K562 (cell line): ENCODE measurements at regions not wholly inside any gene's neighbourhood (a gene's known extent, or its start where the extent isn't known, plus 50 kb on each side); places are given as distances from the start of the nearest gene placed in this dataset.

Experiments used
- ATAC-seq: fragments of 200-7000 bp; cut with Tn5 transposase; 3 replicates; pipeline ENCODE4 v1.9.1; 2020; ENCODE audit warnings: moderate library complexity
- BruUV-seq: library from RNA; stranded (reverse); fragments of 400-500 nt; replicated peaks from 2 replicates; lab custom pipeline; 2021; lab: Mats Ljungman, UMichigan
- CTCF ChIA-PET: fragments of 300-600 bp; formaldehyde crosslinking; extraction: SDS; loops from one replicate; lab custom pipeline; 2021; ENCODE audit warnings: low intra/inter-chr PET ratio; lab: Yijun Ruan, JAX
- POLR2A ChIA-PET: fragments of 300-600, 350-650 bp; sonication (Branson Sonifier 250); formaldehyde crosslinking; extraction: SDS; loops from one replicate; lab custom pipeline; 2021; ENCODE audit warnings: antibody characterized with exemption, inconsistent platforms; lab: Yijun Ruan, JAX
- DNase-seq, 4 experiments: peaks; one replicate each; pipeline versions ENCODE4 v3.0.0 to v3.0.0-alpha.2; 2011 to 2018; ENCODE audit warnings: low spot score in 3 of 4, mixed read lengths in 3 of 4; ENCODE audit errors: extremely low read depth in 1 of 4
- FAIRE-seq: peaks from 2 replicates; lab custom pipeline; 2011; peaks lifted over from hg19 to GRCh38; lab: Jason Lieb, UNC
- H2AFZ ChIP-seq: 2 replicates; pipeline ENCODE4 v1.6.0; 2011; ENCODE audit warnings: low read depth, low read length, control low read depth, inconsistent platforms
- H3K27ac ChIP-seq: fragments of 200-600 bp; 3 replicates; pipeline ENCODE4 v1.8.0; 2011; ENCODE audit warnings: low read depth, mild to moderate bottlenecking, control low read depth, inconsistent platforms, low read length, moderate library complexity, mixed read lengths; ENCODE audit errors: extremely low read depth
- H3K27me3 ChIP-seq, 2 experiments: fragments of 300-600 bp in 1 of 2; 2 replicates in 1 of 2; 3 replicates in 1 of 2; pipeline versions ENCODE4 v1.6.0 to v1.8.0; 2011; ENCODE audit warnings: inconsistent platforms in 2 of 2, low read length in 2 of 2, mild to moderate bottlenecking in 1 of 2, mixed read lengths in 1 of 2, moderate library complexity in 1 of 2; ENCODE audit not compliant: control insufficient read depth in 2 of 2, insufficient read depth in 2 of 2
- H3K36me3 ChIP-seq: fragments of 300-600 bp; 3 replicates; pipeline ENCODE4 v1.8.0; 2011; ENCODE audit warnings: mild to moderate bottlenecking, low read length, inconsistent platforms; ENCODE audit not compliant: control insufficient read depth, insufficient read depth
- H3K4me1 ChIP-seq, 2 experiments: fragments of 200-600 bp in 1 of 2; replicated peaks in 1 of 2; 2 replicates in 1 of 2; 3 replicates in 1 of 2; pipeline versions ENCODE4 v1.5.1 to v1.8.0; 2011; ENCODE audit warnings: inconsistent platforms in 2 of 2, low read length in 2 of 2, mild to moderate bottlenecking in 1 of 2, mixed read lengths in 1 of 2, moderate library complexity in 1 of 2; ENCODE audit not compliant: control insufficient read depth in 2 of 2, insufficient read depth in 2 of 2
- H3K4me2 ChIP-seq: 2 replicates; pipeline ENCODE4 v1.6.1; 2011; ENCODE audit warnings: low read length, control low read depth, inconsistent platforms, mixed read lengths; ENCODE audit not compliant: insufficient read depth
- H3K4me3 ChIP-seq: fragments of 200-600 bp; sonication (generic), shearing (Covaris generic); 2 replicates; pipeline ENCODE4 v1.5.1; 2016; ENCODE audit warnings: control low read depth, inconsistent platforms
- H3K79me2 ChIP-seq: fragments of 200-600 bp; 3 replicates; pipeline ENCODE4 v1.8.0; 2011; ENCODE audit warnings: low read length, inconsistent platforms; ENCODE audit not compliant: control insufficient read depth, insufficient read depth
- H3K9ac ChIP-seq, 2 experiments: 2 replicates each; pipeline versions ENCODE4 v1.6.0 to v1.6.1; 2011; ENCODE audit warnings: low read depth in 2 of 2, low read length in 2 of 2, control low read depth in 1 of 2, inconsistent platforms in 1 of 2, mild to moderate bottlenecking in 1 of 2, mixed read lengths in 1 of 2; ENCODE audit not compliant: insufficient read depth in 1 of 2
- H3K9me1 ChIP-seq: one replicate; pipeline ENCODE4 v1.6.0; 2011; ENCODE audit warnings: inconsistent platforms, mild to moderate bottlenecking, low read length, moderate library complexity; ENCODE audit not compliant: control insufficient read depth, insufficient read depth
- H3K9me3 ChIP-seq: replicated peaks from 2 replicates; pipeline ENCODE4 v1.5.1; 2011; ENCODE audit warnings: low read depth, low read length, inconsistent platforms; ENCODE audit not compliant: control insufficient read depth, insufficient read depth
- H4K20me1 ChIP-seq: replicated peaks from 2 replicates; pipeline ENCODE4 v1.6.1; 2011; ENCODE audit warnings: low read length, inconsistent platforms, mixed read lengths; ENCODE audit not compliant: control insufficient read depth, insufficient read depth
- BCL6 ChIP-seq: fragments of 250-450 bp; sonication (Bioruptor Pico); IDR thresholded peaks from 2 replicates; pipeline ENCODE4 v1.4.0; 2020
- CBFA2T3 ChIP-seq: fragments of 450-650 bp; IDR thresholded peaks from 2 replicates; pipeline ENCODE4 v1.6.1; 2017
- DNMT1 ChIP-seq: fragments of 450-650 bp; IDR thresholded peaks from 2 replicates; pipeline ENCODE4 v1.6.1; 2016; ENCODE audit warnings: antibody characterized with exemption, mild to moderate bottlenecking
- GABPB1 ChIP-seq: sonication (generic); formaldehyde crosslinking; IDR thresholded peaks from 2 replicates; pipeline ENCODE4 v1.8.0; 2022; ENCODE audit warnings: mild to moderate bottlenecking, missing genetic modification reagents
- MCM5 ChIP-seq: fragments of 450-650 bp; IDR thresholded peaks from 2 replicates; pipeline ENCODE4 v1.6.1; 2016; ENCODE audit warnings: low read depth
- MCM7 ChIP-seq, 2 experiments: fragments of 450-650 bp; IDR thresholded peaks; 2 replicates each; pipeline ENCODE4 v1.6.1; 2016 to 2018
- MTA3 ChIP-seq: fragments of 450-650 bp; formaldehyde crosslinking; IDR thresholded peaks from 2 replicates; pipeline ENCODE4 v1.6.1; 2017; ENCODE audit warnings: mild to moderate bottlenecking, borderline replicate concordance
- PHTF2 ChIP-seq: fragments of 250-450 bp; sonication (Bioruptor Pico); IDR thresholded peaks from 2 replicates; pipeline ENCODE4 v1.5.0; 2021; ENCODE audit warnings: mild to moderate bottlenecking
- PPARD ChIP-seq: fragments of 250-450 bp; sonication (Bioruptor Pico); IDR thresholded peaks from 2 replicates; pipeline ENCODE4 v1.8.0; 2022; ENCODE audit warnings: inconsistent platforms, mild to moderate bottlenecking, moderate library complexity
- SIN3A ChIP-seq, 2 experiments: fragments of 150-350 bp in 1 of 2; IDR thresholded peaks; 2 replicates each; pipeline ENCODE4 v1.6.1; 2011 to 2016; ENCODE audit warnings: borderline replicate concordance in 2 of 2, low read depth in 2 of 2, low read length in 2 of 2, mild to moderate bottlenecking in 2 of 2, moderate library complexity in 2 of 2; ENCODE audit not compliant: control insufficient read depth in 1 of 2
- ZNF174 ChIP-seq: fragments of 250-450 bp; sonication (Bioruptor Pico); IDR thresholded peaks from 2 replicates; pipeline ENCODE4 v1.4.0; 2020; ENCODE audit warnings: mild to moderate bottlenecking
- ZNF764 ChIP-seq: fragments of 250-450 bp; sonication (Bioruptor Pico); IDR thresholded peaks from 2 replicates; pipeline ENCODE4 v1.4.0; 2020; ENCODE audit warnings: low read depth, mild to moderate bottlenecking, moderate library complexity
- WGBS: fragments of 100-300 bp; shearing (Covaris generic); methylation state at CpG from one replicate; pipeline ENCODE4 v1.1.6; 2016; ENCODE audit warnings: low coverage, mixed read lengths; ENCODE audit not compliant: insufficient coverage; ENCODE audit errors: missing lambda C conversion rate; 5-methylcytosine and 5-hydroxymethylcytosine counted together
- in situ Hi-C: fragments of 300-500 bp; cut with MboI; formaldehyde crosslinking; loops from 4 replicates; pipeline ENCODE4 v1.15.0; 2018; ENCODE audit warnings: inconsistent platforms, mixed read lengths
- intact Hi-C: fragments of 100-400 bp; cut with micrococcal nuclease; formaldehyde crosslinking; loops from 2 replicates; pipeline ENCODE4 v1.14.2; 2022
- TF ChIP-seq, protein P1 (sequence below): fragments of 250-450 bp; sonication (Bioruptor Pico); IDR thresholded peaks from 2 replicates; pipeline ENCODE4 v1.9.0; 2021; ENCODE audit warnings: mild to moderate bottlenecking
- TF ChIP-seq, protein P2 (sequence below): fragments of 250-450 bp; sonication (Bioruptor Pico); IDR thresholded peaks from 2 replicates; pipeline ENCODE4 v1.4.0; 2020; ENCODE audit warnings: borderline replicate concordance
- TF ChIP-seq, protein P3 (sequence below): fragments of 250-450 bp; sonication (Bioruptor Pico); IDR thresholded peaks from 2 replicates; pipeline ENCODE4 v1.8.0; 2022; ENCODE audit warnings: inconsistent platforms, mild to moderate bottlenecking, moderate library complexity, borderline replicate concordance
- TF ChIP-seq, protein P4 (sequence below): sonication (generic); formaldehyde crosslinking; IDR thresholded peaks from 2 replicates; pipeline ENCODE4 v1.8.1; 2023; ENCODE audit warnings: mild to moderate bottlenecking, missing genetic modification reagents

DNA sequence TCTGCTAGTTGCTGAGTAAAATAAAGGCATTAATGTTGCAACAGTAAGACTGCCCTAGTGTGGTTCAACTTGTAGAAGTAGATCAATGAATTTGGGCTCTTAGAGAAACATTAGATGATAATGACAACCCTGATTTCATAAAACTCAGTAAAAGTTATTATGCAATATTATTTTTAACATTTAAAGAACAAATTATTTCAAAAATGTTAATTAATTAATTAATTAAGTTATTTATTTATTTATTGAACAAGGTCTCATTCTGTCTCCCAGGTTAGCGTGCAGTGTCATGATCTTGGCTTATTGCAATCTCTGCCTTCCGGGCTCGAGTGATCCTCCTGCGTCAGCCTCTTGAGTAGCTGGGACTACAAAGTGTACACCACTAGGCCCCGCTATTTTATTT is 1016.4 kb downstream of the VRK1 start:
- Histone ChIP-seq H3K4me2 (no peak overlapping the region), H3K36me3 (no peaks in the 10 kb centered on the region), H3K27me3 (no peaks in the 10 kb centered on the region), H3K9ac (no peak overlapping the region), H3K9me3 (no peaks in the 10 kb centered on the region), H2AFZ (no peak overlapping the region), H3K4me3 (no peak overlapping the region), H3K4me1 (no peaks in the 10 kb centered on the region), H3K9me1 (no peaks in the 10 kb centered on the region), H3K79me2 (no peaks in the 10 kb centered on the region), H3K27ac (no peak overlapping the region), H4K20me1 (no peaks in the 10 kb centered on the region)
- BruUV-seq = no TSS peak
- WGBS = 10% methylated on average over 5 of the region's 5 CpGs
- ATAC-seq (no peak), FAIRE-seq (no peak), DNase-seq (no peak)
- intact Hi-C loops (no loop called here), in situ Hi-C loops (no loop called here)
- TF ChIP-seq, protein P1, sequence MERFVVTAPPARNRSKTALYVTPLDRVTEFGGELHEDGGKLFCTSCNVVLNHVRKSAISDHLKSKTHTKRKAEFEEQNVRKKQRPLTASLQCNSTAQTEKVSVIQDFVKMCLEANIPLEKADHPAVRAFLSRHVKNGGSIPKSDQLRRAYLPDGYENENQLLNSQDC (CRISPR knock-in tag) = no peak
- TF ChIP-seq MTA3 = no peak
- no peak for TF ChIP-seq ZNF764
- TF ChIP-seq SIN3A (IDR thresholded peaks at IDR 0.05; ENCODE audit: borderline replicate concordance in 2 of 2, control insufficient read depth in 1 of 2, low read depth in 2 of 2, low read length in 2 of 2) = no peak
- TF ChIP-seq GABPB1 (CRISPR knock-in tag) = no peak
- TF ChIP-seq, protein P2, sequence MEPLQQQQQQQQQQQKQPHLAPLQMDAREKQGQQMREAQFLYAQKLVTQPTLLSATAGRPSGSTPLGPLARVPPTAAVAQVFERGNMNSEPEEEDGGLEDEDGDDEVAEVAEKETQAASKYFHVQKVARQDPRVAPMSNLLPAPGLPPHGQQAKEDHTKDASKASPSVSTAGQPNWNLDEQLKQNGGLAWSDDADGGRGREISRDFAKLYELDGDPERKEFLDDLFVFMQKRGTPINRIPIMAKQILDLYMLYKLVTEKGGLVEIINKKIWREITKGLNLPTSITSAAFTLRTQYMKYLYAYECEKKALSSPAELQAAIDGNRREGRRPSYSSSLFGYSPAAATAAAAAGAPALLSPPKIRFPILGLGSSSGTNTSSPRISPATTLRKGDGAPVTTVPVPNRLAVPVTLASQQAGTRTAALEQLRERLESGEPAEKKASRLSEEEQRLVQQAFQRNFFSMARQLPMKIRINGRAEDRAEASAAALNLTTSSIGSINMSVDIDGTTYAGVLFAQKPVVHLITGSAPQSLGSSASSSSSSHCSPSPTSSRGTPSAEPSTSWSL (CRISPR knock-in tag) = no peak
- TF ChIP-seq BCL6 (CRISPR knock-in tag) = no peak
- no peak for TF ChIP-seq PHTF2 (CRISPR knock-in tag)
- no peak for TF ChIP-seq MCM5
- TF ChIP-seq MCM7 (IDR thresholded peaks at IDR 0.05) = no peak
- TF ChIP-seq, protein P3, sequence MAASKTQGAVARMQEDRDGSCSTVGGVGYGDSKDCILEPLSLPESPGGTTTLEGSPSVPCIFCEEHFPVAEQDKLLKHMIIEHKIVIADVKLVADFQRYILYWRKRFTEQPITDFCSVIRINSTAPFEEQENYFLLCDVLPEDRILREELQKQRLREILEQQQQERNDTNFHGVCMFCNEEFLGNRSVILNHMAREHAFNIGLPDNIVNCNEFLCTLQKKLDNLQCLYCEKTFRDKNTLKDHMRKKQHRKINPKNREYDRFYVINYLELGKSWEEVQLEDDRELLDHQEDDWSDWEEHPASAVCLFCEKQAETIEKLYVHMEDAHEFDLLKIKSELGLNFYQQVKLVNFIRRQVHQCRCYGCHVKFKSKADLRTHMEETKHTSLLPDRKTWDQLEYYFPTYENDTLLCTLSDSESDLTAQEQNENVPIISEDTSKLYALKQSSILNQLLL (CRISPR knock-in tag) = no peak
- no peak for TF ChIP-seq PPARD (CRISPR knock-in tag)
- TF ChIP-seq, protein P4, sequence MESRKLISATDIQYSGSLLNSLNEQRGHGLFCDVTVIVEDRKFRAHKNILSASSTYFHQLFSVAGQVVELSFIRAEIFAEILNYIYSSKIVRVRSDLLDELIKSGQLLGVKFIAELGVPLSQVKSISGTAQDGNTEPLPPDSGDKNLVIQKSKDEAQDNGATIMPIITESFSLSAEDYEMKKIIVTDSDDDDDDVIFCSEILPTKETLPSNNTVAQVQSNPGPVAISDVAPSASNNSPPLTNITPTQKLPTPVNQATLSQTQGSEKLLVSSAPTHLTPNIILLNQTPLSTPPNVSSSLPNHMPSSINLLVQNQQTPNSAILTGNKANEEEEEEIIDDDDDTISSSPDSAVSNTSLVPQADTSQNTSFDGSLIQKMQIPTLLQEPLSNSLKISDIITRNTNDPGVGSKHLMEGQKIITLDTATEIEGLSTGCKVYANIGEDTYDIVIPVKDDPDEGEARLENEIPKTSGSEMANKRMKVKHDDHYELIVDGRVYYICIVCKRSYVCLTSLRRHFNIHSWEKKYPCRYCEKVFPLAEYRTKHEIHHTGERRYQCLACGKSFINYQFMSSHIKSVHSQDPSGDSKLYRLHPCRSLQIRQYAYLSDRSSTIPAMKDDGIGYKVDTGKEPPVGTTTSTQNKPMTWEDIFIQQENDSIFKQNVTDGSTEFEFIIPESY (CRISPR knock-in tag) = no peak
- TF ChIP-seq ZNF174 (CRISPR knock-in tag) = no peak
- TF ChIP-seq DNMT1 = no peak
- no peak for TF ChIP-seq CBFA2T3
- POLR2A ChIA-PET = no interaction called here
- CTCF ChIA-PET = no interaction called here
